ENCODE measurements at regions not wholly inside any gene's neighbourhood (a gene's known extent, or its start where the extent isn't known, plus 50 kb on each side); places are given as distances from the start of the nearest gene placed in this dataset.
"Not testable (repeated sequence)": the region's sequence is repeated elsewhere in the genome, so short reads cannot be mapped to it uniquely, and the experiment has no call there.

- no peak for DNase-seq
Measured at GRCh38 chr19:27745978-27746542, 1466.9 kb downstream of the UQCRFS1 start.

GRCh38 chr19:27744926-27745768 is 1467.8 kb downstream of the UQCRFS1 start:
- no peak for DNase-seq

GRCh38 chr19:27742041-27742440 is 1470.9 kb downstream of the UQCRFS1 start:
- no peak for DNase-seq

- no peak for DNase-seq
Measured at GRCh38 chr19:27741236-27741635, 1471.7 kb downstream of the UQCRFS1 start.

GRCh38 chr19:27740396-27740795 is 1472.6 kb downstream of the UQCRFS1 start:
- DNase-seq: no peak

GRCh38 chr19:27738569-27739193 is 1474.3 kb downstream of the UQCRFS1 start:
- no peak for DNase-seq

GRCh38 chr19:27736225-27736624 is 1476.7 kb downstream of the UQCRFS1 start:
- no peak for DNase-seq

- DNase-seq: no peak
Measured at GRCh38 chr19:27735314-27735713, 1477.6 kb downstream of the UQCRFS1 start.

GRCh38 chr19:27734496-27735220 is 1478.3 kb downstream of the UQCRFS1 start:
- no peak for DNase-seq

- DNase-seq: no peak
Measured at GRCh38 chr19:27733551-27734266, 1479.2 kb downstream of the UQCRFS1 start.

GRCh38 chr19:27729332-27729731 is 1483.6 kb downstream of the UQCRFS1 start:
- no peak for DNase-seq

GRCh38 chr19:27722625-27723024 is 1490.3 kb downstream of the UQCRFS1 start:
- no peak for DNase-seq

GRCh38 chr19:27720155-27720554 is 1492.8 kb downstream of the UQCRFS1 start:
- no peak for DNase-seq

GRCh38 chr19:27719034-27719433 is 1493.9 kb downstream of the UQCRFS1 start:
- no peak for DNase-seq

- DNase-seq: no peak
Measured at GRCh38 chr19:27718234-27718633, 1494.7 kb downstream of the UQCRFS1 start.

GRCh38 chr19:27717825-27718224 is 1495.1 kb downstream of the UQCRFS1 start:
- no peak for DNase-seq

- no peak for DNase-seq
Measured at GRCh38 chr19:27716922-27717321, 1496.0 kb downstream of the UQCRFS1 start.

- no peak for DNase-seq
Measured at GRCh38 chr19:27714857-27715256, 1498.1 kb downstream of the UQCRFS1 start.

GRCh38 chr19:27709496-27709895 is 1503.5 kb downstream of the UQCRFS1 start:
- no peak for DNase-seq

GRCh38 chr19:27708986-27709385 is 1504.0 kb downstream of the UQCRFS1 start:
- not testable (repeated sequence) for DNase-seq

- DNase-seq: not testable (repeated sequence)
Measured at GRCh38 chr19:27707026-27707425, 1505.9 kb downstream of the UQCRFS1 start.

- DNase-seq: no peak
Measured at GRCh38 chr19:27705896-27706295, 1507.1 kb downstream of the UQCRFS1 start.

Measured in DMS 273 treated with DMSO at 0.1 percent for 48 hours (cell line).